GM13976 (cell line): ENCODE measurements at regions not wholly inside any gene's neighbourhood (a gene's known extent, or its start where the extent isn't known, plus 50 kb on each side); places are given as distances from the start of the nearest gene placed in this dataset.

Experiments used
- DNase-seq: peaks from one replicate; pipeline ENCODE4 v3.0.0; 2012; ENCODE audit warnings: low spot score
- in situ Hi-C: fragments of 300-500 bp; cut with MboI; formaldehyde crosslinking; loops from one replicate; pipeline ENCODE4 v1.12.0; 2022; ENCODE audit warnings: low sequenced_read_pairs, mixed read lengths, inconsistent platforms; ENCODE audit not compliant: unreplicated experiment
- TF ChIP-seq, protein P1 (sequence below): IDR thresholded peaks from 2 replicates; pipeline ENCODE4 v1.5.1; 2012; ENCODE audit warnings: borderline replicate concordance, mild to moderate bottlenecking; ENCODE audit not compliant: insufficient read depth; ENCODE audit errors: extremely low read depth, missing control alignments, control extremely low read depth

DNA sequence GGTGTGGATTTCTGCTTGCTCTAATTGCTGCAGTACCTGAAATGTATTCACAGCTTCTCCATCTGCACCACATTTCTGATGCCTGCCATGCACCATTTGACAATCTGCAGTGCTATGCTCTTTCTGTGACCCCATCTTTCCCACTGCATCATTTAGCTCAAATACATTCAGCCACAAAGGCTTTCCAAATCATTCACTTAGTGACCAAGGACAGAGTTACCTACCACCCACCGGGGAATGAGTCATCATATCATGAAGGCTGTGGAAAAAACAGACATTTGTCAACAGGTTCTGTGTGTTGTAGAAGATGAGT lies 465.5 kb upstream of the ATP2B1 start:
- TF ChIP-seq, protein P1, sequence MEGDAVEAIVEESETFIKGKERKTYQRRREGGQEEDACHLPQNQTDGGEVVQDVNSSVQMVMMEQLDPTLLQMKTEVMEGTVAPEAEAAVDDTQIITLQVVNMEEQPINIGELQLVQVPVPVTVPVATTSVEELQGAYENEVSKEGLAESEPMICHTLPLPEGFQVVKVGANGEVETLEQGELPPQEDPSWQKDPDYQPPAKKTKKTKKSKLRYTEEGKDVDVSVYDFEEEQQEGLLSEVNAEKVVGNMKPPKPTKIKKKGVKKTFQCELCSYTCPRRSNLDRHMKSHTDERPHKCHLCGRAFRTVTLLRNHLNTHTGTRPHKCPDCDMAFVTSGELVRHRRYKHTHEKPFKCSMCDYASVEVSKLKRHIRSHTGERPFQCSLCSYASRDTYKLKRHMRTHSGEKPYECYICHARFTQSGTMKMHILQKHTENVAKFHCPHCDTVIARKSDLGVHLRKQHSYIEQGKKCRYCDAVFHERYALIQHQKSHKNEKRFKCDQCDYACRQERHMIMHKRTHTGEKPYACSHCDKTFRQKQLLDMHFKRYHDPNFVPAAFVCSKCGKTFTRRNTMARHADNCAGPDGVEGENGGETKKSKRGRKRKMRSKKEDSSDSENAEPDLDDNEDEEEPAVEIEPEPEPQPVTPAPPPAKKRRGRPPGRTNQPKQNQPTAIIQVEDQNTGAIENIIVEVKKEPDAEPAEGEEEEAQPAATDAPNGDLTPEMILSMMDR, result no peak
- no peak for DNase-seq
- in situ Hi-C loops, result no loop called here

DNA sequence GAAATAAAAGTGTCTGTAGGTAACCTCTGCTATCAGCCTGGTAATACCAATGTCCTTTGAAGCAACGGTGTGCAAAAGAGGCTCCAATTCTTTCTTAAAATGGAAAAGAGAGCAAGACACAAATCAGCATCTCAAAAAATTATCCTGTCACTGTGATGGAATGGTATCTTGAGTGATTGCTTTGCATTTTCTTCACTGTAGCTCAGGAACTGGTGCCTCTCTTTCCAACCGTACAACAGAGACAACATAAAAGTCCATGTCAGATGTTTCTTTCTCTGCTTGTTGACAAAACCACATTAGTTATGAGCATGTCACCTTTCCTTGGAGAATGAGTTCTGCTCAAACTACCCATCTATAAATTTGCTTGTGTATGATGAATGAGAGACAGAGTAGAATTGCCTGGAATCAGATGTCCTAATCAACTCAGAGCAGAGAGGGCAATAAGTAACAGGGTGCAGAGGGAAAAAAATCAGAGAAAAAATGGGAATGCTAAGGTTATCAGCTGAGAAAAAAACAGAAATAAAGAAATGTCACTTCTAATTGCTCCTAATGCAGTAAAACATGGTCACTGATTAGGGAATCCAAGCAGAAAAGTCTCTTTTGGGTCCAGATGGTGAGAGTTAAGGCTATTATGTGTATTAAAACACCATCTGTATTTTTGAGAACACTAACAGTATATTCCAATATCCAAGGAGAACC lies 465.0 kb upstream of the ATP2B1 start:
- in situ Hi-C loops, result no loop called here
- DNase-seq, result no peak
- TF ChIP-seq, protein P1, result no peak

DNA sequence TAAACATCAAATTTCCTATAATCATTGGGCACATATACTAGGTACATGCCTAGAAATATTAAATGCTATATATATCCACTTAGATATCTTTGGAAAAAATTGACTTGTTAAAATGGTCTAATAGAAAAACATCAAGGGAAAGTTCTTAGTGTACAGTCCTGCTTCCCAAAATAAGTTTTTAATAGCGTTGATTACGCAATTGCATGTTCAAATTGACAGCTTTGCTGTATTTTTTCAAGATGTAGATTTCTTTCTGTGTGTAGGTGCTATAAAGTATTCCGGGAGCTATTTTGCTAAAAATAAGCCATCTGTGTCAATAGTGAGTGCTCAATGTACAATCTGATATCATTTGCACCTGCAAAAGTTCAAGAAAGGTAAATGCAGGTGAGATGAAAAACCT lies 463.9 kb upstream of the ATP2B1 start:
- in situ Hi-C loops, result no loop called here
- TF ChIP-seq, protein P1, result no peak
- no peak for DNase-seq

DNA sequence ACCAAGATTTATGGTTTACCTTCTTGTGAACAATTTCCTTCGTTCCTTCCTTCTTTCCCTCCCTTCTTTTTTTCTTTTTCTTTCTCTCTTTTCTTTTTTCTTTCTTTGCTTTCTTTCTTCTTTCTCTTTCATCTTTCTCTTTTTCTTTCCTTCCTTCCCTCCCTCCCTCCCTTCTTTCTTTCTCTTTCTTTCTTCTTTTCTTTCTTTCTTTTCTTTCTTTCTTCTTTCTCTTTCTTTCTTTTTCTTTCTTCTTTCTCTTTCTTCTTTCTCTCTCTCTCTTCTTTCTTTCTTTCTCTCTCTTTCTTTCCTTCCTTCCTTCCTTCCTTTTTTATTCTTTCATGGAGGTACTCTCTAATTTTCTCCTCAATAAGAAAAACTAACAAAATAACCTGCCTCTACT lies 462.1 kb upstream of the ATP2B1 start:
- no peak for DNase-seq
- in situ Hi-C loops, result no loop called here
- TF ChIP-seq, protein P1, result no peak

DNA sequence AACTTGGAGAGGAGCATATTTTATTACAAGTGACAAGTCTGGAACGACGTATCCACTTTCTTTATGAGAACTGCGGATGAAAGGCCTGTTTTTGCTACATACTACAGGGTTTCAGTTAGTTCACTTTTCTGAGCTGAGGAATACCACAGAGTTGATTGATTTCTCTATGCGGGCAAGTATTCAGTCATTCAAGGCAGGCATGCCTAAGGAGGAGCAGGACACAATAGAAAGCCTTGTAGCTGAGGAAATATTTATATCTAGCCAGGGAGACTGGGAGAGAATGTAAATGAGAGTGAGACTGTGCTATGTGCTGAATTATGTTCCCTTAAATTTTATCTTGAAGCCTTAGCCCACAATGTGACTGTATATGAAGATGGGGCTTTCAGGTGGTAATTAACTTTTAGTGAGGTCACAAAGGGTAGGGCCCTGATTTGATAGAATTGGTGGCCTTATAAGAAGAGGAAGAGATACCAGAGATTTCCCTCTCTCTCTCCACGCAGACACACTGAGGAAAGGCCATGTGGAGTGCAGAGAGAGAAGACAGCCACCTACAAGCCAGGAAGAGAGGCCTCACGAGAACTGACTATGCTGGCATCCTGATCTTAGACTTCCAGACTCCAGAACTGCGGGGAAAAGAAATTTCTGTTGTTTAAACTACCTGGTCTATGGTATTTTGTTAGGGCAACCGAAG lies 459.0 kb upstream of the ATP2B1 start:
- TF ChIP-seq, protein P1, result no peak
- in situ Hi-C loops, result no loop called here
- DNase-seq, result no peak

DNA sequence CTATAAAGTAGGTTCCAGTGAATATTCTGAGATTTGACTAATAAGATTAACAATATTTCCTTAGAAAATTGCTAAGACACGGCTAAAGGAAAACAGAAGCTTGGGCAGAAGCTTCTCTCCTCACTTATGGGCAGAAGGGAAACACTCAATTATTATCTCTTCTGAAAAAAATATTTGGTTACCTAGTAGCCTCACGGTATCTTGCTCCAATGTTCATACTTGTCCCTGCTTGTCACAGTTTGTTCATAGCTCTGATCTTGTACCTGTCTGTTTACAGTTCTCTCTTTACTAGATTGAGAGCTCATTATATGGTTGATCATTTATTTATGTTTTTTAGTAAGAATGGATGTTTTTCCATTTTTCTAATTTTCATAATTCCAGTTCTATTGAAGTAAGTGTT lies 458.0 kb upstream of the ATP2B1 start:
- DNase-seq, result no peak
- TF ChIP-seq, protein P1, result no peak
- in situ Hi-C loops, result no loop called here
